Right lobe of liver (tissue), 6 donors: ENCODE measurements at regions not wholly inside any gene's neighbourhood (a gene's known extent, or its start where the extent isn't known, plus 50 kb on each side); places are given as distances from the start of the nearest gene placed in this dataset.

Experiments
- ATAC-seq, 4 donors: fragments of 200-7000 bp; cut with Tn5 transposase; one replicate each; pipeline ENCODE4 v1.9.1; 2020; ENCODE audit warnings: mild to moderate bottlenecking in 4 of 4, moderate library complexity in 4 of 4
- DNase-seq, 3 donors: peaks; one replicate each; pipeline ENCODE4 v3.0.0-alpha.2; 2020
- H3K27ac ChIP-seq, 3 donors: fragments of 200-600 bp; one replicate each; pipeline ENCODE4 v1.8.0; 2022
- H3K27me3 ChIP-seq, 2 donors: fragments of 200-600 bp; one replicate each; pipeline ENCODE4 v1.8.0; 2022
- H3K36me3 ChIP-seq, 4 donors: fragments of 200-600 bp; sonication (generic) in 1 of 4; one replicate each; pipeline versions ENCODE4 v1.5.1 to v1.8.0; 2017 to 2022; ENCODE audit warnings: control low read depth in 1 of 4
- H3K4me1 ChIP-seq, 4 donors: fragments of 200-600 bp; sonication (generic) in 1 of 4; one replicate each; pipeline versions ENCODE4 v1.5.1 to v1.8.0; 2017 to 2022; ENCODE audit warnings: control low read depth in 1 of 4
- H3K4me3 ChIP-seq, 3 donors: fragments of 200-600 bp; one replicate each; pipeline ENCODE4 v1.8.0; 2022
- H3K9me3 ChIP-seq, 4 donors: fragments of 200-600 bp; sonication (generic) in 1 of 4; one replicate each; pipeline versions ENCODE4 v1.5.1 to v1.8.0; 2017 to 2022; ENCODE audit warnings: control low read depth in 1 of 4
- CTCF ChIP-seq, 4 donors: fragments of 200-600 bp in 3 of 4; fragments of 450-650 bp in 1 of 4; IDR thresholded peaks; one replicate each; pipeline versions ENCODE4 v1.5.1 to v1.8.0; 2016 to 2022; ENCODE audit warnings: antibody characterized with exemption in 4 of 4, mild to moderate bottlenecking in 2 of 4
- POLR2A ChIP-seq: fragments of 450-650 bp; IDR thresholded peaks from one replicate; pipeline ENCODE4 v1.6.1; 2017; ENCODE audit warnings: antibody characterized with exemption, mild to moderate bottlenecking
- whole genome bisulfite sequencing: methylation state at CpG from one replicate; pipeline ENCODE4 v1.1.6; 2018; ENCODE audit warnings: low coverage, low lambda C conversion rate; ENCODE audit not compliant: insufficient coverage; ENCODE audit errors: missing lambda C conversion rate; 5-methylcytosine and 5-hydroxymethylcytosine counted together
- intact Hi-C, 2 donors: fragments of 100-400 bp; cut with DNase I; formaldehyde crosslinking; loops; one replicate each; pipeline versions ENCODE4 v1.11.2 to v1.14.1; 2022
- donor health status: DM: no; HTN: yes; CAD: no.
- donor health status: DM: no; HTN: no; CAD: no.
- donor health status: DM: no; HTN: no; CAD: no.
- donor health status: DM: no; HTN: yes; CAD: no.
- donor health status: DM: no; HTN: yes; CAD: no.

DNA sequence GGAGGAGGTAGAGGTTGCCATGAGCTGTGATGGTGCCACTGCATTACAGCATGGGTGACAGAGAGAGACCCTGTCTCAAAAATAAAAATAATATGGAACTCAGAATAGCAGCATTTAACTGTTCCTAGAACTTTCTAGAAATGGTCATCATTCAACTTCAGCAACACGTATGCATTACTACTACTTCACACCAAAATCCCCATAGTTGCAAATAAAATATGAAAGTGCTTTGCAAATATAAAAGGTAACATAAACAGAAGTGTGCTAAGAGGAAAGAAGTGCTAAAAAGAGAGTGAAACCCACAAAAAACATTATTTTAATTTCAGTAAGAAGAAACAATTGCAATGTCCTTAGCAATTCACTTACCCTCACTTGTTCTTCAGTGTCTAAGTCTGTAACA is 169.7 kb upstream of the NUDT4 start:
- intact Hi-C loops, result no loop called here
- no peak for TF ChIP-seq CTCF (IDR thresholded peaks at IDR 0.05)
- TF ChIP-seq POLR2A, result no peak
- Histone ChIP-seq H3K4me1 (no peaks in the 10 kb centered on the region), H3K27ac (no peak overlapping the region), H3K9me3 (no peaks in the 10 kb centered on the region), H3K4me3 (no peak overlapping the region), H3K36me3 (no peaks in the 10 kb centered on the region), H3K27me3 (no peaks in the 10 kb centered on the region)
- DNase-seq (no peak), ATAC-seq (no peak)
- WGBS, result 90% methylated on average over 1 of the region's 1 CpG

DNA sequence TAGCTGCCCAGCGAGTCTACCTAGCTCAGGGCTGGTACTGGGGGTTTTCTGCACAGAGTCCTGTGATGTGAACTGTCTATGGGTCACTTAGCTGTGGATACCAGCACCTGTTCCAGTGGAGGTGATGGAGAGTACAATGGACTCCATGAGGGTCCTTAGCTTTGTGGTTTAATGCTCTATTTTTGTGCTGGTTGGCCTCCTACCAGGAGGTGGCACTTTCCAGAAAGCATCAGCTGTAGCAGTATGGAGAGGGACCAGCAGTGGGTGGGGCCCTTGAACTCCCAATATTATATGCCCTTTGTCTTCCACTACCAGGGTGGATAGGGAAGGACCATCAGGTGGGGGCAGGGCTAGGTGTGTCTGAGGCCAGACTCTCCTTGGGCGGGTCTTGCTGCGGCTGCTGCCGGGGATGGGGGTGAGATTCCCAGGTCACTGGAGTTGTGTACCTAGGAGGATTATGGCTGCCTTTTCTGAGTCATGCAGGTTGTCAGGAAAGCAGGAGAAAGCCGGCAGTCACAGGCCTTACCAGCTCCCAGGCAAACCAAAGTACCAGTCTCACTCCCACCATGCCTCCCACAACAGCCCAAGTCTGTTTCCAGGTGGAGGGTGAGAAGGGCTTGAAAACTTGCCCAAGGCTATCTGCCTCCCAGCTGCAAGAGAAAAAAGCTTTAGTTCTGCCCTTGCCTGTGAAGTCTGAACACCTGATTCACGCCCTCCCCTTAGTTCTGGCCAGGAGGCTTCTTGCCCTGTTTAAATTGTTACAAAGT is 163.0 kb upstream of the NUDT4 start:
- no peak for DNase-seq
- no peak for ATAC-seq

GRCh38 chr12:93215290-93215678 is 162.4 kb upstream of the NUDT4 start:
- no CpG with 5 or more reads among the region's 1 CpG for WGBS
- Histone ChIP-seq H3K36me3 (no peaks in the 10 kb centered on the region), H3K9me3 (no peaks in the 10 kb centered on the region), H3K4me3 (no peak overlapping the region), H3K4me1 (no peaks in the 10 kb centered on the region), H3K27me3 (no peaks in the 10 kb centered on the region), H3K27ac (no peak overlapping the region)
- TF ChIP-seq POLR2A (no peak), CTCF (IDR thresholded peaks at IDR 0.05) (no peak)
- DNase-seq (no peak), ATAC-seq (no peak)
- intact Hi-C loops, result no loop called here

More for the DNA sequence above, 163.0 kb upstream of the NUDT4 start:
- Histone ChIP-seq H3K36me3 (no peaks in the 10 kb centered on the region), H3K4me1 (no peaks in the 10 kb centered on the region), H3K27ac (no peak overlapping the region), H3K27me3 (no peaks in the 10 kb centered on the region), H3K9me3 (no peaks in the 10 kb centered on the region), H3K4me3 (no peak overlapping the region)
- no CpG with 5 or more reads among the region's 6 CpGs for WGBS
- intact Hi-C loops, result no loop called here
- TF ChIP-seq CTCF (IDR thresholded peaks at IDR 0.05) (no peak), POLR2A (no peak)

GRCh38 chr12:93219947-93220346 is 157.8 kb upstream of the NUDT4 start:
- intact Hi-C loops, result no loop called here
- ATAC-seq (no peak), DNase-seq (no peak)
- no peaks in the 10 kb centered on the region for H3K27me3 ChIP-seq
- no peaks in the 10 kb centered on the region for H3K9me3 ChIP-seq
- H3K4me3 ChIP-seq, result no peak overlapping the region
- H3K27ac ChIP-seq, result no peak overlapping the region
- H3K36me3 ChIP-seq, result no peaks in the 10 kb centered on the region
- 65% methylated on average over 2 of the region's 2 CpGs for WGBS
- H3K4me1 ChIP-seq, result no peaks in the 10 kb centered on the region
- TF ChIP-seq CTCF (IDR thresholded peaks at IDR 0.05), result no peak
- no peak for TF ChIP-seq POLR2A

DNA sequence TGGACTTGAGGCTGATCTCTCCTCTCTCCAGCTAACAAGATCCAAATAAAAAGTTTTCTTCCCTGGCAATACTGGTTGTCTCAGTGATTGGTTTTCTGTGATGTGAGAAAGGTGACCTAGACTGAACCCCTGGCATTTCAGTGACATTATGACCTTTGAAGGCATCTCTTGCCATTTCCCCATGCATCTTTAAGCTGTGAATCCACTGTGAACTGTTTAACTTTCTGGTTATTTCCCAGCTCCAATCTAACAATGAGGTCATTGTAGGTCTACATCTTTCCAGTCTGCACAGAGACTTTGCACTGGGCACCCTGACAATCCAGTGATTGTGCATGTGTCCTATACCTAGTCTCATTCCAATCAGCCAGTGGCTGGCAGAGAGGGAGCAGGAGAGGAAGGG is 155.9 kb upstream of the NUDT4 start:
- Histone ChIP-seq H3K27me3 (no peaks in the 10 kb centered on the region), H3K27ac (no peak overlapping the region), H3K4me1 (no peaks in the 10 kb centered on the region), H3K4me3 (no peak overlapping the region), H3K9me3 (no peaks in the 10 kb centered on the region), H3K36me3 (no peaks in the 10 kb centered on the region)
- intact Hi-C loops, result no loop called here
- TF ChIP-seq CTCF (IDR thresholded peaks at IDR 0.05) (no peak), POLR2A (no peak)
- no peak for DNase-seq
- ATAC-seq, result no peak
